NCI-H226 (cell line): ENCODE measurements at regions not wholly inside any gene's neighbourhood (a gene's known extent, or its start where the extent isn't known, plus 50 kb on each side); places are given as distances from the start of the nearest gene placed in this dataset.
A peak's percentile ranks its signal among the peaks of the same experiment; 100 is the strongest.
"Not testable (repeated sequence)": the region's sequence is repeated elsewhere in the genome, so short reads cannot be mapped to it uniquely, and the experiment has no call there.

Source experiments
- DNase-seq: peaks from one replicate; pipeline ENCODE4 v3.0.0-alpha.2; 2015

GRCh38 chr3:110344487-110344886 lies 727.1 kb upstream of the NECTIN3 start:
- DNase-seq = no peak

- DNase-seq = peak; percentile 56
These were observed 726.5 kb upstream of the NECTIN3 start for GRCh38 chr3:110344897-110345767.

DNA sequence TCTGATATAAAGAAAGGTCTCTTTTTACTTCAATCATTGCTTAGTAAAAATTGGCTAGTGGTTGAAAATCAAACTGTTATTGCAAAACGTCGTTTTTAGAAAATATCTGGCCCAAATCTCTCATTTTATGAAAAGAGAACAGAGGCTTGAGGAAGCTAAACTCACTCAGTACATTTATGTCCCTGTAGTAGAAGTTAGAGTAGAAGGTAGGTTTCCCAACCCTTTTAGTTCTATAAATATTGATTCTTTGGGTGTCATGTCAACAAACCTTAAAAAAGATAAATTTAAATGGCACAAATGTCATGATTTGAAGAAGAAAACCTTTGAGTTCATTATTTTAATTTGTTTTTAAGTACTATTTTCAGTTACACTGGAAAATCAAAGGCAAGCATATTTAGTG lies 722.3 kb upstream of the NECTIN3 start:
- DNase-seq = no peak

DNA sequence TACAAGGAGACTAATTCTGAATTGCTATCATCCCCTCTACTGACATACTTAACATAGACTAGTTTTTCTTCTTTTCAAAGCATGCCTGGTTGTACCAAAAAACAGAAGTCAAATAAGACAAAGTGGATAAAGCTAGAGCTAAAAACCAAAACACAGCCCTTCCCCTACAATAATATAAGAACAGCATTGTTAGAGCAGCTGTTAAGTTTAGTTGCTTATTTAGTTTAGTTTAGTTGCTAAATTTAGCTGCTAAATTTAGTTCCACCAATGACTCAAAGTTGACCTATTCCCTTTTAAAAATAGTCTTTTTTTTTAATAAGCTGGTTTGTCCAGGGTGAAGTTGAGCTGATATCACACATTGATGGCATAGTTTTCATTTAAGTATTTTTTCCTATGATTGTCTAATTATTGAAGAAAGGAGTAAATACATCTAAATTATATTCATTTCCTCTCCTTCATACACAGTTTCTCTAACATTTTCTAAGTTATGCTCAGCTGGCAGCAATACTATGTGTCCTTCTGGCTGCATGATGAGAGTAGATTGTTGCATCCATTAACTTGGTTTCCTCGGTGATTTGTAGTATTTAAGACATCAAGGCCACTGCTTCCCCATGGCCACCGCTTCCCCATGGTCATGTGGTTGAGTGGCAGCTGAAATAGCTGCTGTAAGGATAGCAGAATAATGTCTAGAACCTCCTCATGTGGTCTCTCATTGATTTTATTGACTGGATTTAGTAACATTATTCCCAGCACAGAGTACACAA lies 718.6 kb upstream of the NECTIN3 start:
- DNase-seq = no peak

DNA sequence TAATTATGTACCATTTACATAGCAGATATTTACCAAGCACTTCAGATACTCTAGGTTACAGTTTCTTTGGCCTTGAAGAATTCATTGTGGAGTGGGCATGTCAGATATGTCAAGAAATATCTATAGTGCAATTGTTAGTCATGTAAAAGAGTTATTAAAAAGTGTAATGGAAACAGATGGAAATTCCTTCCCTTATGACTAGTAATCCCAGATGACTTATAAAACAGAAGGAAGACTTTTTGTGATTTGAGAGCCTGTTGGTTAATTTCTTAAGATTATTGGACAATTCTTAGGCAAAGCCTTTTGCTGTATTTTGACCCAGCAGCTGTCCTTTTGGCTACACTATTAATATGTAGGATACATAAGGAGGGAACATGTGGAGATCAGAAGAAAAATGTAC lies 708.9 kb upstream of the NECTIN3 start:
- DNase-seq = no peak

- not testable (repeated sequence) for DNase-seq
These were observed 704.3 kb upstream of the NECTIN3 start for GRCh38 chr3:110367289-110367688.

- DNase-seq = no peak
These were observed 695.7 kb upstream of the NECTIN3 start for GRCh38 chr3:110375751-110376518.

- no peak for DNase-seq
These were observed 693.1 kb upstream of the NECTIN3 start for GRCh38 chr3:110378481-110378880.

GRCh38 chr3:110381992-110382391 lies 689.6 kb upstream of the NECTIN3 start:
- DNase-seq = no peak

DNA sequence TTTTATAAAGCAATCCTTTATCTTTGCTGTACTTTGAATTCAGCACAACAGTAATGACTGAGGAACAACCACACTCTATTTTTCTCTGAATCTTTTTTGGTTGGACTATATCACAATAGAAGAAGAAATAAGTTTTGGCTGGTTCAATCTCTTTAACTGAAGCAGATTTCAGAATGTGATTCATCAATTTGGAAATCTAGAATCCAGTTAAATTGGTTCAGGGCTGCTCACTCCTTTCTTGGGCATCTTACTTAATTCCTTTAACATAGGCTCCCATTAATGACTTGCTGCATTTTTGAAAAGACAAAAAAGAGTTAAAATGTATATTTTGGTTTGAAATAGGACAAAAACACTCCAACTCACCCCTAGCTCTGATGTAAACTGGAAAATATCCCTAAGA lies 688.3 kb upstream of the NECTIN3 start:
- DNase-seq = no peak

DNA sequence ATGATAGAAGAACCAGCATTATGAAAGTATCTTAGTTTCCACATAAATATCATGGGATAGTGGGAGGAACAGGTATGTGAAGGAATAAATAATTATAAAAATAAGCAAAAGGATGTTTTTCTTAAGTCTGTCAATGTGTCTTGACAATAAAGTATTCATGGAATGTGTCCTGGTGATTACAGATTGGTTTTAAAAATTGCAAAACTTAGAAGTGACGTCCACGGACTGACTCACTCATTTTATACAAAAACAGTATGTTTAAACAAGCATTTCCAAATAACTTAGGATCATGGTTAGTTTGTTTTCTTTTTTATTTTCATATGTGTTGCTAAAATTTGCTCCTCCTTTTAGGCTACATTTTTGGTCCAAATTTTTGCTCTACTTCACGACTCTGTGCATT lies 687.0 kb upstream of the NECTIN3 start:
- no peak for DNase-seq

- DNase-seq = no peak
These were observed 682.6 kb upstream of the NECTIN3 start for GRCh38 chr3:110389005-110389404.

DNA sequence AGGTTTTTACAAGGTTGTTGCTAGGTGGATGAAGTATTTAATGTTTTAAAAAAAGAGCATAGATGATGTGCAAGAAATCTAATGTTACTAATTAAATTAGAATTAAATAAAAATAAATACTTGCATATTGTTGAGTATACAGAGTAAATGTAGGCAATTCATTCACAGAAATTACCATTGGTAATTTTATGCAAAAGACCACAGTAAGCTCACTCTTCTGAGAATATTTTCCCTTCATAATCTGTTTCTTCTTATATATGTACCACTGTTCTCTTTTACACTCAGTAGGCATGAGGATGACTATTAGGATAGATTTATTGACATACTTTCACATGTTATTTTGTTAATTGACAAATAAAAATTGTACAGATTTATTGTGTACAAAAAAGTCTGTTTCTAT lies 681.2 kb upstream of the NECTIN3 start:
- no peak for DNase-seq

GRCh38 chr3:110391042-110391441 lies 680.6 kb upstream of the NECTIN3 start:
- no peak for DNase-seq

DNA sequence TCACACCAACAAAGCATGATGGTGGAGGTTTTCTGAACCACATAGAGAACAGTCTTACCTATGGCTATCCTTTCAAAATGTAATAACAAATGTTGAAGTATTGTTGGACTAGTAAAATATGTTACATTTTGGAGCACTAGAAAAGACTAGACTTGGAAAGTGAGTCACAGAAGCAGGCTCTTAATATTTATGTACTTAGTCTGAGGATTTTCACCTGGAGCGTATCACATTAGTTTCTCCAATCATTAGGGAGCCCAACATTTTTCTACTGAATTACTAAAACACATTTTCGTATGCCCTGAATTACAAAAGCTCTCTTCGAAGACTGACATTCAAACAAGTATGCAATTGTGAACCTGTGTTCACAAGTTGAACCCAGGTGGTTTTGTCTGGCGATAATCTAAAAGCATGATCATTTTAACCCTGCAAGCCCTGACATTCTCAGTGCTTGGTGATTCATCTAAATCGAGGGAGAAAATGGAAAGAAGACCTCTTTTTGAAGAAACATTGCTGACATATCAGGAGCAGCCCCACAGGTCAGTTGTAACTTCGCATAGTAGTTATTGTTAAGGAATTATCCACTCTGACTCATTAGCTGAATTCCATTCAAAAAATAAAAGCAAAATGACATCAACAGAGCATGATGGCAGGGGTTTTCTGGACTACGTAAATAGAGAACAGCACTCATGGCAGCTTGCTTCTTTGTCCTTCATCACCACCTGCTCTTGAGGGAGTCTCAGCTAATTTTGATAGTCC lies 679.8 kb upstream of the NECTIN3 start:
- no peak for DNase-seq

GRCh38 chr3:110393941-110394340 lies 677.7 kb upstream of the NECTIN3 start:
- no peak for DNase-seq

DNA sequence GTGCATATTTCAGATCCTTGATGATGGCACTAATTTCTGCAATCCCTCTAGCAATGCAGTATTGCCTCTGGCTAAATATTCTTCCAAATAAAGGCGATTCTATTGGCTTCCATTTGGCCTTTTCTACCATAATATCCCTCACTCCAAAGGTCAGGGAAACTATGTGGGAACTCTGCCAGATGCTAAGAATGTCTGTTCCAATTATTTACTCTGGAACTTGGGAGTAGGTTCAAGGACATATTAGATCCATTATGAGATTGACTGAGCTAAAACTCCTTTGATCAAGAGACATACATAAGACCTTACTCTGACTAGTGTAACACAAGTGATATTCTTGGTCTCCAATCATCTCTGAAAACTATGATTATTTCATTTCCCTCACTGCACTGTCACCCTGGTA lies 674.5 kb upstream of the NECTIN3 start:
- DNase-seq = no peak

DNA sequence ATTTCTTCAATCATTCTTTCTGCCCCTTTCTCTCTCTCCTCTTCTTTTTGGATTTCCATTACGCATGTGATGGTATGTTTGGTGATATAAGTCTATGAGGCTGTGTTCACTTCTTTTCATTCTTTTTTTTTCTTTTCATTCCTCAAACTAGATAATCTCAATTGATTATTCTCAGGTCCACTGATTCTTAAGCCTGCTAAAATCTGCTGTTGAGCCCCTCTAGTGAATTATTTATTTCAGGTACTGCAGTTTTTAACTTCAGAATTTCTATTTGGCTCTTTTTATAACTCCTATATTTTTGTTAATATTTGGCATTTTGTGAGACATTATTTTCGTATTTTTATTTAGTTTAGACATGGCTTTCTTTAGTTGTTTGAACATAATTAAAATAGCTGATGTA lies 671.3 kb upstream of the NECTIN3 start:
- DNase-seq = no peak

DNA sequence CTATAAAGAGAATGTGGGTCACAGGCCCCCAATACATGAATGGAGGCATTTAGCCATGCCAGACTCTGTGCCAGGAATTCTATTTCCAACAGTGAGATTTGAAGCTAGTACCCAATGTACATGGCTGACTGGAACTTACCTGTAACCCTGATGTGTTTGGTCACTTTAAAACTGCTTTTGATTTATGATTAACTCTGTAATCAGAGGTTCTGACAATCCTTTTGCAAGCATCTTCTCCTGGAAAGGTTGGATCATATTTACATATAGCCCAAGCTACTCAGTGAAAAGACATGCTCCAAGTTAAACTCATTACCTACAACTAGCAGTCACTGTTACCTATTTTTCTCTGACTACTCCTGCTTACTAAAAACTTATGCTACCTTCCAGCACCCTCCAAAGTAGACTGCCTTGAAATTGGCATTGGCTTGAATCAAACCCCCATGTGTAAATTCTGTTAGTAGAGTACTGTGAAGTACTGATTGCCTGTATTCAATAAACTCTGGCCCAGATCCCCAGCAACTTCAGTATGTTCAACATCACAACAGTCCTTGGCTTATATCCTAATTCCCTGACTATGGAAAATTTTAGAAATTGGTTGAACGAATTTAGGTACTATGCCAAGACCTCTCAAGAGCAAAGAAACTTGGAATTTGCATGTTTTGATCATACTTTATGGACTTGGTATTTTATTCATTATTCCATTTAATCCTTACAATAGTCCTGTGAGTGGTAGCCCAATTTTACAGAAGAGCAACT lies 665.6 kb upstream of the NECTIN3 start:
- no peak for DNase-seq

GRCh38 chr3:110413266-110413665 lies 658.4 kb upstream of the NECTIN3 start:
- DNase-seq = no peak

DNA sequence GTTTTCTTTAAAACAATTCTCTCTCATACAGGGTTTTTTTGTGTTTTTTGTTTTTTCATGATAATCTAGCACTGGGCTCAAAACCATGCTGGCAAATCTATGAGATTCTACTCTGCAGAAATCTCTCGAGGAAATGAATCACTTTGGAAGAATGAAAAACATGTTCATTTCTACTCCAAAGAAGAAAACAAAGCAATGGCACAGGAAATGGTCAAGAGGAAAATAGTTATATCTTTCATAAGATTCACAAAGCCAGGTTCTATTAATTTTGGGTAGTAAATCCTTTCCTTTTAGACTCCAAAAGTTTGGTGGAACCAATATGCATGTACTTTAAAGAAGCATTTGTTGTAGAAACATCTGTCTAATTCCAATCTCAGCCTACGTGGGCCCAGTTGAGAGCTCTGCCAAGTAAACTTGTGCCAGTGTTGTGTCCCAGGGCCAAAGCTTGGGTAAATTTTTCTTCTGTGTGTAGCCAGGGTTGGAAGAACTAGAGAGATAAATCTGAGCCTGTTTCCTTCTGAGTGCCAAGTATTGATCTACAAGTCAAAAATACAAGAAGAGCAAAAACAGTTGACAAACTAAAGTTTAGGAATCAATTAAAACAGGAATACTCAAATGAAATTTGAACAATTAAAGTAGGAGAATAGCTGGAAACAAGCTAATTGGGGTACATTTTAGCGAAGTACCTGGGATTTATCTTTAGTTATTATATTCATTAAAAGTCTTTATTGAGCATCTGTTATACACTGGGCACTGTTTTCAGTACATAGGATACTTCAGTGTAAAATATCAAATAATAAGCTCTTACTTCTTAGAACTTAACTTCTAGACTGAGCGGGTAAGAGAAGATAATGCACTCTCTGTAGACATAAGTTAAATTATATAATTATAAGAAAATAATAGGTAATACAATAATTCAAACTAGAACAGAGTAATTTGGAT lies 657.5 kb upstream of the NECTIN3 start:
- DNase-seq = peak; percentile 79
